K562 (cell line): ENCODE measurements at regions not wholly inside any gene's neighbourhood (a gene's known extent, or its start where the extent isn't known, plus 50 kb on each side); places are given as distances from the start of the nearest gene placed in this dataset.

Experiments used
- ATAC-seq: fragments of 200-7000 bp; cut with Tn5 transposase; 3 replicates; pipeline ENCODE4 v1.9.1; 2020; ENCODE audit warnings: moderate library complexity
- BruUV-seq: library from RNA; stranded (reverse); fragments of 400-500 nt; replicated peaks from 2 replicates; lab custom pipeline; 2021; lab: Mats Ljungman, UMichigan
- CTCF ChIA-PET: fragments of 300-600 bp; formaldehyde crosslinking; extraction: SDS; loops from one replicate; lab custom pipeline; 2021; ENCODE audit warnings: low intra/inter-chr PET ratio; lab: Yijun Ruan, JAX
- POLR2A ChIA-PET: fragments of 300-600, 350-650 bp; sonication (Branson Sonifier 250); formaldehyde crosslinking; extraction: SDS; loops from one replicate; lab custom pipeline; 2021; ENCODE audit warnings: antibody characterized with exemption, inconsistent platforms; lab: Yijun Ruan, JAX
- DNase-seq, 4 experiments: peaks; one replicate each; pipeline versions ENCODE4 v3.0.0 to v3.0.0-alpha.2; 2011 to 2018; ENCODE audit warnings: low spot score in 3 of 4, mixed read lengths in 3 of 4; ENCODE audit errors: extremely low read depth in 1 of 4
- FAIRE-seq: peaks from 2 replicates; lab custom pipeline; 2011; peaks lifted over from hg19 to GRCh38; lab: Jason Lieb, UNC
- H2AFZ ChIP-seq: 2 replicates; pipeline ENCODE4 v1.6.0; 2011; ENCODE audit warnings: low read depth, low read length, control low read depth, inconsistent platforms
- H3K27ac ChIP-seq: fragments of 200-600 bp; 3 replicates; pipeline ENCODE4 v1.8.0; 2011; ENCODE audit warnings: low read depth, mild to moderate bottlenecking, control low read depth, inconsistent platforms, low read length, moderate library complexity, mixed read lengths; ENCODE audit errors: extremely low read depth
- H3K27me3 ChIP-seq, 2 experiments: fragments of 300-600 bp in 1 of 2; 2 replicates in 1 of 2; 3 replicates in 1 of 2; pipeline versions ENCODE4 v1.6.0 to v1.8.0; 2011; ENCODE audit warnings: inconsistent platforms in 2 of 2, low read length in 2 of 2, mild to moderate bottlenecking in 1 of 2, mixed read lengths in 1 of 2, moderate library complexity in 1 of 2; ENCODE audit not compliant: control insufficient read depth in 2 of 2, insufficient read depth in 2 of 2
- H3K36me3 ChIP-seq: fragments of 300-600 bp; 3 replicates; pipeline ENCODE4 v1.8.0; 2011; ENCODE audit warnings: mild to moderate bottlenecking, low read length, inconsistent platforms; ENCODE audit not compliant: control insufficient read depth, insufficient read depth
- H3K4me1 ChIP-seq, 2 experiments: fragments of 200-600 bp in 1 of 2; replicated peaks in 1 of 2; 2 replicates in 1 of 2; 3 replicates in 1 of 2; pipeline versions ENCODE4 v1.5.1 to v1.8.0; 2011; ENCODE audit warnings: inconsistent platforms in 2 of 2, low read length in 2 of 2, mild to moderate bottlenecking in 1 of 2, mixed read lengths in 1 of 2, moderate library complexity in 1 of 2; ENCODE audit not compliant: control insufficient read depth in 2 of 2, insufficient read depth in 2 of 2
- H3K4me2 ChIP-seq: 2 replicates; pipeline ENCODE4 v1.6.1; 2011; ENCODE audit warnings: low read length, control low read depth, inconsistent platforms, mixed read lengths; ENCODE audit not compliant: insufficient read depth
- H3K4me3 ChIP-seq: fragments of 200-600 bp; sonication (generic), shearing (Covaris generic); 2 replicates; pipeline ENCODE4 v1.5.1; 2016; ENCODE audit warnings: control low read depth, inconsistent platforms
- H3K79me2 ChIP-seq: fragments of 200-600 bp; 3 replicates; pipeline ENCODE4 v1.8.0; 2011; ENCODE audit warnings: low read length, inconsistent platforms; ENCODE audit not compliant: control insufficient read depth, insufficient read depth
- H3K9ac ChIP-seq, 2 experiments: 2 replicates each; pipeline versions ENCODE4 v1.6.0 to v1.6.1; 2011; ENCODE audit warnings: low read depth in 2 of 2, low read length in 2 of 2, control low read depth in 1 of 2, inconsistent platforms in 1 of 2, mild to moderate bottlenecking in 1 of 2, mixed read lengths in 1 of 2; ENCODE audit not compliant: insufficient read depth in 1 of 2
- H3K9me1 ChIP-seq: one replicate; pipeline ENCODE4 v1.6.0; 2011; ENCODE audit warnings: inconsistent platforms, mild to moderate bottlenecking, low read length, moderate library complexity; ENCODE audit not compliant: control insufficient read depth, insufficient read depth
- H3K9me3 ChIP-seq: replicated peaks from 2 replicates; pipeline ENCODE4 v1.5.1; 2011; ENCODE audit warnings: low read depth, low read length, inconsistent platforms; ENCODE audit not compliant: control insufficient read depth, insufficient read depth
- H4K20me1 ChIP-seq: replicated peaks from 2 replicates; pipeline ENCODE4 v1.6.1; 2011; ENCODE audit warnings: low read length, inconsistent platforms, mixed read lengths; ENCODE audit not compliant: control insufficient read depth, insufficient read depth
- BACH1 ChIP-seq: fragments of 200-800 bp; sonication (Bioruptor generic); IDR thresholded peaks from 2 replicates; pipeline ENCODE4 v1.6.1; 2016; ENCODE audit warnings: missing genetic modification characterization, missing compliant biosample characterization
- CTBP1 ChIP-seq: fragments of 450-650 bp; IDR thresholded peaks from 2 replicates; pipeline ENCODE4 v1.6.1; 2016; ENCODE audit warnings: borderline replicate concordance
- EWSR1 ChIP-seq: fragments of 450-650 bp; IDR thresholded peaks from 2 replicates; pipeline ENCODE4 v1.6.1; 2018; ENCODE audit warnings: borderline replicate concordance, mild to moderate bottlenecking, low read depth, moderate library complexity; ENCODE audit not compliant: partially characterized antibody
- HNRNPUL1 ChIP-seq: fragments of 200-400 bp; formaldehyde crosslinking; IDR thresholded peaks from 2 replicates; pipeline ENCODE4 v1.6.1; 2017; ENCODE audit warnings: low read length
- NR2C2 ChIP-seq, 2 experiments: fragments of 200-800 bp in 1 of 2; sonication (Bioruptor generic) in 1 of 2; sonication (generic) in 1 of 2; formaldehyde crosslinking in 1 of 2; IDR thresholded peaks; 2 replicates each; pipeline versions ENCODE4 v1.6.1 to v1.8.0; 2016 to 2022; ENCODE audit warnings: mild to moderate bottlenecking in 1 of 2, missing compliant biosample characterization in 1 of 2, missing genetic modification characterization in 1 of 2, missing genetic modification reagents in 1 of 2
- SMARCA4 ChIP-seq: fragments of 450-650 bp; IDR thresholded peaks from 2 replicates; pipeline ENCODE4 v1.6.1; 2016
- SP2 ChIP-seq: IDR thresholded peaks from 2 replicates; pipeline ENCODE4 v1.6.1; 2011; ENCODE audit warnings: mild to moderate bottlenecking, low read depth, low read length, moderate library complexity; ENCODE audit not compliant: poor library complexity, severe bottlenecking; ENCODE audit errors: extremely low read depth
- ZNF445 ChIP-seq: fragments of 250-450 bp; sonication (Bioruptor Pico); IDR thresholded peaks from 2 replicates; pipeline ENCODE4 v1.4.0; 2020; ENCODE audit warnings: low read depth, mild to moderate bottlenecking, moderate library complexity
- WGBS: fragments of 100-300 bp; shearing (Covaris generic); methylation state at CpG from one replicate; pipeline ENCODE4 v1.1.6; 2016; ENCODE audit warnings: low coverage, mixed read lengths; ENCODE audit not compliant: insufficient coverage; ENCODE audit errors: missing lambda C conversion rate; 5-methylcytosine and 5-hydroxymethylcytosine counted together
- in situ Hi-C: fragments of 300-500 bp; cut with MboI; formaldehyde crosslinking; loops from 4 replicates; pipeline ENCODE4 v1.15.0; 2018; ENCODE audit warnings: inconsistent platforms, mixed read lengths
- intact Hi-C: fragments of 100-400 bp; cut with micrococcal nuclease; formaldehyde crosslinking; loops from 2 replicates; pipeline ENCODE4 v1.14.2; 2022
- TF ChIP-seq, protein P1 (sequence below): sonication (generic); formaldehyde crosslinking; IDR thresholded peaks from 2 replicates; pipeline ENCODE4 v1.5.0; 2020; ENCODE audit warnings: missing genetic modification reagents
- TF ChIP-seq, protein P2 (sequence below): fragments of 450-650 bp; IDR thresholded peaks from 2 replicates; pipeline ENCODE4 v1.6.1; 2016; ENCODE audit warnings: missing biosample characterization, missing genetic modification characterization
- TF ChIP-seq, protein P3 (sequence below): fragments of 450-650 bp; formaldehyde crosslinking; IDR thresholded peaks from 2 replicates; pipeline ENCODE4 v1.4.0; 2022; ENCODE audit warnings: missing genetic modification characterization
- TF ChIP-seq, protein P4 (sequence below): fragments of 250-450 bp; sonication (Bioruptor Pico); IDR thresholded peaks from 2 replicates; pipeline ENCODE4 v1.5.0; 2021

DNA sequence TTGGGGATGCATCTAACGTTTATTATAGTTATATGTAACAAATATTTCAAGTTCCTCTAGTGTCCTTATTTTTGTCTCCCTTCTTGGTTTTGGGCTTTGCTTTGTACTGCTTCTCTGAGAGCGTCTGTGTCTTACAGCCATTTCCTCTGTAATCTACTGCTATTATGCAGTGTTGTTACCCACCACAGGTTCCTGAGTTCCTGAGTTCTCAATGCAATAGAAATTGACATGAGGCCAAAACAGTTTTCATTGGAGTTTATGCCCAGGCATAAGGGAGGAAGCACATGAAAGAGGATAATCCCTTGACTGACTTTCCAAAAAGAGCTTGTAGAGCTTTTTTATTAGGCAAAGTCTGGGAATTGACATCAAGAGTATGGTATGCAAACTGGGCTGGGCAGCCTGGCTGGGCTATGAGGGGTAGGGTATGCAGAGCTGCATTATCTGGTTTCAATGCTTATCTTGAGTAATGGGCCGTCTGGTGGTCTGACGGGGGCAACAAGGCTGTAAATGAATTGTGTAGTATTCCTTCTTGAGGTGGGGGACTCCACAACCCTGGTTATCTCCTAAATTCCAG, 722.5 kb upstream of the ATXN7L3B start:
- intact Hi-C loops = no loop called here
- POLR2A ChIA-PET = no interaction called here
- Histone ChIP-seq H3K4me2 (no peak overlapping the region), H3K4me3 (no peak overlapping the region), H3K79me2 (no peaks in the 10 kb centered on the region), H4K20me1 (no peaks in the 10 kb centered on the region), H3K9me3 (no peaks in the 10 kb centered on the region), H3K27ac (no peak overlapping the region), H3K9me1 (no peaks in the 10 kb centered on the region), H3K9ac (no peak overlapping the region), H3K27me3 (no peaks in the 10 kb centered on the region), H2AFZ (no peak overlapping the region), H3K36me3 (no peaks in the 10 kb centered on the region), H3K4me1 (no peaks in the 10 kb centered on the region)
- CTCF ChIA-PET = no interaction called here
- WGBS = 0% methylated on average over 4 of the region's 4 CpGs
- ATAC-seq (no peak), FAIRE-seq (no peak), DNase-seq (no peak)
- in situ Hi-C loops = no loop called here
- TF ChIP-seq CTBP1 (no peak), HNRNPUL1 (no peak), NR2C2 (CRISPR knock-in tag; IDR thresholded peaks at IDR 0.05) (no peak), NR2C2 (tag; IDR thresholded peaks at IDR 0.05) (no peak), SP2 (no peak), EWSR1 (no peak), ZNF445 (CRISPR knock-in tag) (no peak), BACH1 (tag) (no peak), SMARCA4 (no peak)
- TF ChIP-seq, protein P1, sequence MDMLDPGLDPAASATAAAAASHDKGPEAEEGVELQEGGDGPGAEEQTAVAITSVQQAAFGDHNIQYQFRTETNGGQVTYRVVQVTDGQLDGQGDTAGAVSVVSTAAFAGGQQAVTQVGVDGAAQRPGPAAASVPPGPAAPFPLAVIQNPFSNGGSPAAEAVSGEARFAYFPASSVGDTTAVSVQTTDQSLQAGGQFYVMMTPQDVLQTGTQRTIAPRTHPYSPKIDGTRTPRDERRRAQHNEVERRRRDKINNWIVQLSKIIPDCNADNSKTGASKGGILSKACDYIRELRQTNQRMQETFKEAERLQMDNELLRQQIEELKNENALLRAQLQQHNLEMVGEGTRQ = no peak
- TF ChIP-seq, protein P2, sequence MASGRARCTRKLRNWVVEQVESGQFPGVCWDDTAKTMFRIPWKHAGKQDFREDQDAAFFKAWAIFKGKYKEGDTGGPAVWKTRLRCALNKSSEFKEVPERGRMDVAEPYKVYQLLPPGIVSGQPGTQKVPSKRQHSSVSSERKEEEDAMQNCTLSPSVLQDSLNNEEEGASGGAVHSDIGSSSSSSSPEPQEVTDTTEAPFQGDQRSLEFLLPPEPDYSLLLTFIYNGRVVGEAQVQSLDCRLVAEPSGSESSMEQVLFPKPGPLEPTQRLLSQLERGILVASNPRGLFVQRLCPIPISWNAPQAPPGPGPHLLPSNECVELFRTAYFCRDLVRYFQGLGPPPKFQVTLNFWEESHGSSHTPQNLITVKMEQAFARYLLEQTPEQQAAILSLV (tag) = no peak
- TF ChIP-seq, protein P3, sequence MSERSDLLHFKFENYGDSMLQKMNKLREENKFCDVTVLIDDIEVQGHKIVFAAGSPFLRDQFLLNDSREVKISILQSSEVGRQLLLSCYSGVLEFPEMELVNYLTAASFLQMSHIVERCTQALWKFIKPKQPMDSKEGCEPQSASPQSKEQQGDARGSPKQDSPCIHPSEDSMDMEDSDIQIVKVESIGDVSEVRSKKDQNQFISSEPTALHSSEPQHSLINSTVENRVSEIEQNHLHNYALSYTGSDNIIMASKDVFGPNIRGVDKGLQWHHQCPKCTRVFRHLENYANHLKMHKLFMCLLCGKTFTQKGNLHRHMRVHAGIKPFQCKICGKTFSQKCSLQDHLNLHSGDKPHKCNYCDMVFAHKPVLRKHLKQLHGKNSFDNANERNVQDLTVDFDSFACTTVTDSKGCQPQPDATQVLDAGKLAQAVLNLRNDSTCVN (CRISPR knock-in tag) = no peak
- TF ChIP-seq, protein P4, sequence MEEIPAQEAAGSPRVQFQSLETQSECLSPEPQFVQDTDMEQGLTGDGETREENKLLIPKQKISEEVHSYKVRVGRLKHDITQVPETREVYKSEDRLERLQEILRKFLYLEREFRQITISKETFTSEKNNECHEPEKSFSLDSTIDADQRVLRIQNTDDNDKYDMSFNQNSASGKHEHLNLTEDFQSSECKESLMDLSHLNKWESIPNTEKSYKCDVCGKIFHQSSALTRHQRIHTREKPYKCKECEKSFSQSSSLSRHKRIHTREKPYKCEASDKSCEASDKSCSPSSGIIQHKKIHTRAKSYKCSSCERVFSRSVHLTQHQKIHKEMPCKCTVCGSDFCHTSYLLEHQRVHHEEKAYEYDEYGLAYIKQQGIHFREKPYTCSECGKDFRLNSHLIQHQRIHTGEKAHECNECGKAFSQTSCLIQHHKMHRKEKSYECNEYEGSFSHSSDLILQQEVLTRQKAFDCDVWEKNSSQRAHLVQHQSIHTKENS (CRISPR knock-in tag) = no peak
- BruUV-seq = no TSS peak
